Spleen (tissue), 11 donors: ENCODE measurements at regions not wholly inside any gene's neighbourhood (a gene's known extent, or its start where the extent isn't known, plus 50 kb on each side); places are given as distances from the start of the nearest gene placed in this dataset.
"Not testable (repeated sequence)": the region's sequence is repeated elsewhere in the genome, so short reads cannot be mapped to it uniquely, and the experiment has no call there.

Experiments used
- DNase-seq: peaks from one replicate; pipeline ENCODE4 v3.0.0-alpha.2; 2020
- H3K27ac ChIP-seq, 8 donors: fragments of 200-600 bp; sonication (generic) in 7 of 8; 1 replicate in 4 of 8; 2 replicates in 4 of 8; pipeline versions ENCODE4 v1.5.0 to v1.8.0; 2016 to 2021; ENCODE audit warnings: inconsistent platforms in 4 of 8, mild to moderate bottlenecking in 4 of 8, moderate library complexity in 1 of 8
- H3K27me3 ChIP-seq, 7 donors: fragments of 200-600 bp; sonication (generic) in 6 of 7; replicated peaks in 1 of 7; 1 replicate in 4 of 7; 2 replicates in 3 of 7; pipeline versions ENCODE4 v1.5.0 to v1.8.0; 2016 to 2021; ENCODE audit warnings: inconsistent platforms in 3 of 7, mild to moderate bottlenecking in 1 of 7
- H3K36me3 ChIP-seq, 6 donors: fragments of 200-600 bp; sonication (generic) in 5 of 6; 1 replicate in 4 of 6; 2 replicates in 2 of 6; pipeline versions ENCODE4 v1.5.0 to v1.8.0; 2016 to 2021; ENCODE audit warnings: inconsistent platforms in 2 of 6
- H3K4me1 ChIP-seq, 6 donors: fragments of 200-600 bp; sonication (generic) in 5 of 6; 1 replicate in 3 of 6; 2 replicates in 3 of 6; pipeline versions ENCODE4 v1.5.0 to v1.8.0; 2016 to 2021; ENCODE audit warnings: inconsistent platforms in 3 of 6
- H3K4me3 ChIP-seq, 8 donors: fragments of 200-600 bp; sonication (generic) in 7 of 8; 1 replicate in 4 of 8; 2 replicates in 4 of 8; pipeline versions ENCODE4 v1.5.0 to v1.8.0; 2016 to 2021; ENCODE audit warnings: inconsistent platforms in 4 of 8, mild to moderate bottlenecking in 4 of 8, moderate library complexity in 2 of 8
- H3K9me3 ChIP-seq, 8 donors: fragments of 200-600 bp; sonication (generic) in 7 of 8; 1 replicate in 4 of 8; 2 replicates in 4 of 8; pipeline versions ENCODE4 v1.5.0 to v1.8.0; 2016 to 2021; ENCODE audit warnings: inconsistent platforms in 4 of 8
- CTCF ChIP-seq, 11 experiments: fragments of 200-600 bp in 7 of 11; fragments of 450-650 bp in 4 of 11; sonication (generic) in 4 of 11; IDR thresholded peaks in 8 of 11; conservative IDR thresholded peaks in 3 of 11; 1 replicate in 7 of 11; 2 replicates in 4 of 11; pipeline versions ENCODE4 v1.4.0 to v1.8.0; 2016 to 2021; ENCODE audit warnings: antibody characterized with exemption in 11 of 11, inconsistent platforms in 4 of 11, mild to moderate bottlenecking in 1 of 11
- POLR2A ChIP-seq, 3 donors: fragments of 450-650 bp; IDR thresholded peaks; one replicate each; pipeline ENCODE4 v1.5.1; 2017; ENCODE audit warnings: antibody characterized with exemption in 3 of 3, mild to moderate bottlenecking in 1 of 3
- POLR2AphosphoS5 ChIP-seq, 3 donors: sonication (generic); formaldehyde crosslinking; IDR thresholded peaks; one replicate each; pipeline ENCODE4 v1.5.1; 2017; ENCODE audit warnings: antibody characterized with exemption in 3 of 3
- WGBS, 5 donors: extraction: QIAGEN DNeasy Blood & Tissue Kit in 3 of 5; methylation state at CpG; one replicate each; pipeline versions ENCODE4 v1.1.5 to v1.1.7; 2013 to 2018; 5-methylcytosine and 5-hydroxymethylcytosine counted together
- intact Hi-C: fragments of 100-400 bp; cut with DNase I; formaldehyde crosslinking; loops from one replicate; pipeline ENCODE4 v1.15.0; 2023; ENCODE audit warnings: low total_unique reads
- donor health status: healthy with polysubstance abuse.
- donor health status: DM: no; HTN: no; CAD: no; lungs with moderate emphysema.
- donor health status: DM: no; HTN: no; CAD: no.
- donor health status: Bipolar disorder and iron deficiency.
- donor health status: healthy.
- donor health status: DM: no; HTN: no; CAD: no.
- donor health status: DM: yes; HTN: yes; CAD: no.

GRCh38 chr18:35888329-35888728, 84.2 kb upstream of the RMP24 start:
- no peaks in the 10 kb centered on the region for H3K36me3 ChIP-seq
- intact Hi-C loops: no loop called here
- peaks cover 0 to 13% (median 0%) of the 10 kb centered on the region in 7 donors for H3K27me3 ChIP-seq
- DNase-seq: no peak
- no peak overlapping the region for H3K4me3 ChIP-seq
- no peak overlapping the region for H3K27ac ChIP-seq
- H3K4me1 ChIP-seq: no peaks in the 10 kb centered on the region
- H3K9me3 ChIP-seq: peaks cover 0 to 20% (median 15%) of the 10 kb centered on the region in 8 donors
- TF ChIP-seq POLR2AphosphoS5 (IDR thresholded peaks at IDR 0.05) (no peak), POLR2A (IDR thresholded peaks at IDR 0.05) (no peak), CTCF (IDR thresholded peaks at IDR 0.05 in 8 of 11, conservative IDR thresholded peaks at IDR 0.05 in 3 of 11) (no peak)
- 65 to 75% (median 71%) methylated on average over 5 of the region's 5 CpGs for WGBS, 5 donors

- no peak for DNase-seq
- Histone ChIP-seq H3K4me1 (no peaks in the 10 kb centered on the region), H3K4me3 (no peak overlapping the region), H3K27ac (no peak overlapping the region), H3K36me3 (no peaks in the 10 kb centered on the region), H3K9me3 (peaks cover 0 to 20% (median 15%) of the 10 kb centered on the region in 8 donors), H3K27me3 (peaks cover 0 to 13% (median 0%) of the 10 kb centered on the region in 7 donors)
- 89 to 100% (median 97%) methylated on average over 1 of the region's 1 CpG for WGBS, 5 donors
- intact Hi-C loops: no loop called here
- TF ChIP-seq CTCF (IDR thresholded peaks at IDR 0.05 in 8 of 11, conservative IDR thresholded peaks at IDR 0.05 in 3 of 11): no peak
- TF ChIP-seq POLR2AphosphoS5 (IDR thresholded peaks at IDR 0.05): no peak
- TF ChIP-seq POLR2A (IDR thresholded peaks at IDR 0.05): no peak
Measured at GRCh38 chr18:35889677-35890076, 82.8 kb upstream of the RMP24 start.

- Histone ChIP-seq H3K27ac (no peak overlapping the region), H3K9me3 (peaks cover 0 to 20% (median 15%) of the 10 kb centered on the region in 8 donors), H3K4me3 (no peak overlapping the region), H3K27me3 (peaks cover 0 to 13% (median 0%) of the 10 kb centered on the region in 7 donors), H3K36me3 (no peaks in the 10 kb centered on the region), H3K4me1 (no peaks in the 10 kb centered on the region)
- intact Hi-C loops: no loop called here
- no peak for DNase-seq
- TF ChIP-seq POLR2A (IDR thresholded peaks at IDR 0.05) (no peak), CTCF (IDR thresholded peaks at IDR 0.05 in 8 of 11, conservative IDR thresholded peaks at IDR 0.05 in 3 of 11) (no peak), POLR2AphosphoS5 (IDR thresholded peaks at IDR 0.05) (no peak)
- WGBS, 5 donors: 67 to 84% (median 77%) methylated on average over 3 of the region's 3 CpGs
Measured at GRCh38 chr18:35890323-35890722, 82.2 kb upstream of the RMP24 start.

GRCh38 chr18:35892118-35892517, 80.4 kb upstream of the RMP24 start:
- DNase-seq: no peak
- H3K9me3 ChIP-seq: peaks cover 0 to 20% (median 15%) of the 10 kb centered on the region in 8 donors
- H3K27ac ChIP-seq: no peak overlapping the region
- H3K4me1 ChIP-seq: no peaks in the 10 kb centered on the region
- intact Hi-C loops: no loop called here
- peaks cover 0 to 13% (median 0%) of the 10 kb centered on the region in 7 donors for H3K27me3 ChIP-seq
- no peak overlapping the region for H3K4me3 ChIP-seq
- no peaks in the 10 kb centered on the region for H3K36me3 ChIP-seq
- no peak for TF ChIP-seq POLR2A (IDR thresholded peaks at IDR 0.05)
- TF ChIP-seq POLR2AphosphoS5 (IDR thresholded peaks at IDR 0.05): no peak
- no peak for TF ChIP-seq CTCF (IDR thresholded peaks at IDR 0.05 in 8 of 11, conservative IDR thresholded peaks at IDR 0.05 in 3 of 11)

- 91 to 98% (median 93%) methylated on average over 13 of the region's 13 CpGs for WGBS, 5 donors
- H3K36me3 ChIP-seq, H3K4me3 ChIP-seq, H3K9me3 ChIP-seq, H3K4me1 ChIP-seq, H3K27me3 ChIP-seq, DNase-seq, intact Hi-C loops, H3K27ac ChIP-seq: not testable (repeated sequence)
Measured at GRCh38 chr18:35897481-35897880, 75.0 kb upstream of the RMP24 start.
